Natural killer cell (primary cell): ENCODE measurements at regions not wholly inside any gene's neighbourhood (a gene's known extent, or its start where the extent isn't known, plus 50 kb on each side); places are given as distances from the start of the nearest gene placed in this dataset.

Experiments used
- ATAC-seq, 3 donors: fragments of 150-1000 bp in 2 of 3; fragments of 200-7000 bp in 1 of 3; cut with Tn5 transposase; 1 replicate in 1 of 3; 2 replicates in 2 of 3; pipeline ENCODE4 v1.10.0; 2021; ENCODE audit warnings: mild to moderate bottlenecking in 2 of 3, moderate library complexity in 2 of 3
- DNase-seq, 2 donors: peaks; one replicate each; pipeline versions ENCODE4 v3.0.0 to v3.0.0-alpha.2; 2013 to 2021; ENCODE audit warnings: mixed read lengths in 1 of 2
- H3K27ac ChIP-seq: one replicate; pipeline ENCODE4 v1.5.1; 2013; ENCODE audit warnings: mild to moderate bottlenecking, low read length
- H3K27me3 ChIP-seq: one replicate; pipeline ENCODE4 v1.6.1; 2013; ENCODE audit warnings: low read length; ENCODE audit not compliant: control insufficient read depth, insufficient read depth
- H3K36me3 ChIP-seq: one replicate; pipeline ENCODE4 v1.6.1; 2013; ENCODE audit warnings: low read length; ENCODE audit not compliant: control insufficient read depth, insufficient read depth
- H3K4me1 ChIP-seq: one replicate; pipeline ENCODE4 v1.6.1; 2013; ENCODE audit warnings: low read length; ENCODE audit not compliant: control insufficient read depth, insufficient read depth
- H3K4me3 ChIP-seq: one replicate; pipeline ENCODE4 v1.5.1; 2013; ENCODE audit warnings: low read length
- H3K9me3 ChIP-seq: one replicate; pipeline ENCODE4 v1.6.1; 2013; ENCODE audit warnings: low read length; ENCODE audit not compliant: control insufficient read depth, insufficient read depth
- H3K27ac Mint-ChIP-seq, 2 donors: one replicate each; pipeline ENCODE4 v1.8.0; 2022; ENCODE audit warnings: mild to moderate bottlenecking in 2 of 2, mixed read lengths in 2 of 2, moderate library complexity in 1 of 2
- H3K27me3 Mint-ChIP-seq, 2 donors: one replicate each; pipeline ENCODE4 v1.8.0; 2022; ENCODE audit warnings: low read depth in 2 of 2, mixed read lengths in 2 of 2
- H3K36me3 Mint-ChIP-seq: one replicate; pipeline ENCODE4 v1.8.0; 2022; ENCODE audit warnings: mixed read lengths
- H3K4me1 Mint-ChIP-seq, 2 donors: one replicate each; pipeline ENCODE4 v1.8.0; 2022; ENCODE audit warnings: mixed read lengths in 2 of 2
- H3K4me3 Mint-ChIP-seq: one replicate; pipeline ENCODE4 v1.8.0; 2022; ENCODE audit warnings: mild to moderate bottlenecking, moderate library complexity, mixed read lengths
- H3K9me3 Mint-ChIP-seq, 2 donors: one replicate each; pipeline ENCODE4 v1.8.0; 2022; ENCODE audit warnings: mixed read lengths in 2 of 2
- CTCF ChIP-seq: fragments of 200-600 bp; IDR thresholded peaks from one replicate; pipeline ENCODE4 v1.8.0; 2022; ENCODE audit warnings: antibody characterized with exemption
- WGBS: methylation state at CpG from one replicate; pipeline ENCODE4 v1.1.7; 2013; ENCODE audit warnings: missing lambda C conversion rate; ENCODE audit not compliant: insufficient coverage; 5-methylcytosine and 5-hydroxymethylcytosine counted together
- intact Hi-C: fragments of 100-400 bp; cut with micrococcal nuclease; formaldehyde crosslinking; loops from one replicate; pipeline ENCODE4 v1.14.2; 2022

DNA sequence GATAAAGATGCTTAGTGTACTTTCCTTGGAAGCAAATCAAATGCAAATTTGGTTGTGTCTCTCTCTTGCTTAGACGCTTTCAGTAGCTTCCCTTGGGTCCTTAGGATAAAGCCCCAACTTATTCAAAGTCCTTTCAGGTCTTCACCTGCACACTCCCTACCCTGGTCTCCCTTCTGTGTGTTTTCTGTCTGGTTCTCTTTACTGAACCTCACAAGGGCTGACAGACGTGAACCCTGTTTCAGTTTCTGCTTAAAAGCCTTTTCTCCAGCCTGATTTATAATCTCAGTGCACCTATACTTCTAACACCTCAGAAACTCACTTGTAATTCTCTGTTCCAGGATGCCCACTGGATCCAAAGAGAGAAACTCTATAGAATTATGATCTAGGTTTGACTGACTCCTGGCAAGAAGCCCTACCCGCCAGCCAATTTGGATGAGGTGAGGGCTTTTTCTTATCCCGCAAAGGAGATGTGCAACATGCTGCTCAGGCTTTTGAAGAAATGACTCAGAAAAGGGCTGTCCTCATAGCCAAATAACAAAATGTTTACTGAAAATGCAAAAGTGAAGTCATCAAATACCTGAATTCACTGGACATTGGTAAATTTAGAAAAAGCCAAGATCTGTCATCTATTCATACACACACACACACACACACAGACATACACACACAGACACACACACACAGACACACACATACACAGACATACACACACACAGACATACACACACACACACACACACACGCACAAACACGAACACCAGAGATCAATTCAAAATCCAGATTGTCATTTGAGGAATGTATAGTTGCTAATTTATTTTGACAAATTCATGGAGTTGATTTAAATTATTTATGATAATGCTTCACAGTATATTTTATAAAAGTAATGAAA, 102.4 kb upstream of the EOMES start:
- WGBS = 91% methylated on average over 4 of the region's 6 CpGs
- intact Hi-C loops = no loop called here
- no peak for ATAC-seq

DNA sequence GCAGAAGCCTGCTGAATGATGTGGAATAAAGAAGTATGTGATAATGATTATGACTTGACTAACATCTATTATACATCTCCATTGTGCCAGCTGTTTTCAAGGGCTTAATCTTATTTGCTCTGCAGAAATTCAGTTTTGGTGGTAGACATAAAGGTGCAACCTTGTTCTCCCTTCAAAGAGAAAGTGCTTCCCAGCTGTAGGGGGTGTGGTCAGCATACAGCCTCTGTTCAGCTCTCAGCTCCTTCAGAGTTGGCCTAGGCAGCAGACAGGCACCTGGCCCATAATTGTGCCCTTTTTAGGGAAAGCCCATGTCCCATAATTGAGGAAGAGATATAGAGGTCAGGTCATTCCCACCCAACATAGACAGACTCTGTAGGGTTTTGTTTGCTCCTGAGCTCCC, 104.3 kb upstream of the EOMES start:
- Mint-ChIP-seq H3K9me3 (no peaks in the 10 kb centered on the region), H3K27me3 (peaks cover 6 to 19% of the 10 kb centered on the region in 2 donors), H3K4me1 (peaks cover 23 to 27% of the 10 kb centered on the region in 2 donors), H3K36me3 (no peaks in the 10 kb centered on the region), H3K4me3 (no peak overlapping the region), H3K27ac (no peak overlapping the region)
- Histone ChIP-seq H3K27me3 (no peaks in the 10 kb centered on the region), H3K9me3 (no peaks in the 10 kb centered on the region), H3K36me3 (no peaks in the 10 kb centered on the region), H3K4me3 (no peak overlapping the region), H3K27ac (no peak overlapping the region), H3K4me1 (peaks cover 2% of the 10 kb centered on the region)
- intact Hi-C loops = no loop called here
- no peak for ATAC-seq
- TF ChIP-seq CTCF = no peak
- no peak for DNase-seq

More for the DNA sequence above, 102.4 kb upstream of the EOMES start:
- Histone ChIP-seq H3K9me3 (no peaks in the 10 kb centered on the region), H3K4me1 (peaks cover 2% of the 10 kb centered on the region), H3K4me3 (no peak overlapping the region), H3K27ac (no peak overlapping the region), H3K27me3 (no peaks in the 10 kb centered on the region), H3K36me3 (no peaks in the 10 kb centered on the region)
- Mint-ChIP-seq H3K36me3 (no peaks in the 10 kb centered on the region), H3K27me3 (peaks cover 6 to 13% of the 10 kb centered on the region in 2 donors), H3K9me3 (no peaks in the 10 kb centered on the region), H3K4me3 (no peak overlapping the region), H3K4me1 (peaks cover 23 to 27% of the 10 kb centered on the region in 2 donors), H3K27ac (no peak overlapping the region)
- DNase-seq = no peak
- TF ChIP-seq CTCF = no peak

GRCh38 chr3:27827041-27827440, 104.9 kb upstream of the EOMES start:
- peaks cover 3% of the 10 kb centered on the region for H3K36me3 Mint-ChIP-seq
- H3K27me3 ChIP-seq = no peaks in the 10 kb centered on the region
- no peaks in the 10 kb centered on the region for H3K36me3 ChIP-seq
- peaks cover 0 to under 1% of the 10 kb centered on the region in 2 donors for H3K9me3 Mint-ChIP-seq
- no peak overlapping the region for H3K4me3 Mint-ChIP-seq
- DNase-seq (no peak), ATAC-seq (no peak)
- peaks cover 2% of the 10 kb centered on the region for H3K9me3 ChIP-seq
- peaks cover 2% of the 10 kb centered on the region for H3K4me1 ChIP-seq
- no peak for TF ChIP-seq CTCF
- H3K4me3 ChIP-seq = no peak overlapping the region
- H3K27me3 Mint-ChIP-seq = peaks cover 6 to 21% of the 10 kb centered on the region in 2 donors
- intact Hi-C loops = no loop called here
- H3K27ac ChIP-seq = no peak overlapping the region
- WGBS = 91% methylated on average over 3 of the region's 3 CpGs
- H3K4me1 Mint-ChIP-seq = peaks cover 23 to 27% of the 10 kb centered on the region in 2 donors
- H3K27ac Mint-ChIP-seq = no peak overlapping the region
